ENCODE measurements at regions not wholly inside any gene's neighbourhood (a gene's known extent, or its start where the extent isn't known, plus 50 kb on each side); places are given as distances from the start of the nearest gene placed in this dataset.

DNA sequence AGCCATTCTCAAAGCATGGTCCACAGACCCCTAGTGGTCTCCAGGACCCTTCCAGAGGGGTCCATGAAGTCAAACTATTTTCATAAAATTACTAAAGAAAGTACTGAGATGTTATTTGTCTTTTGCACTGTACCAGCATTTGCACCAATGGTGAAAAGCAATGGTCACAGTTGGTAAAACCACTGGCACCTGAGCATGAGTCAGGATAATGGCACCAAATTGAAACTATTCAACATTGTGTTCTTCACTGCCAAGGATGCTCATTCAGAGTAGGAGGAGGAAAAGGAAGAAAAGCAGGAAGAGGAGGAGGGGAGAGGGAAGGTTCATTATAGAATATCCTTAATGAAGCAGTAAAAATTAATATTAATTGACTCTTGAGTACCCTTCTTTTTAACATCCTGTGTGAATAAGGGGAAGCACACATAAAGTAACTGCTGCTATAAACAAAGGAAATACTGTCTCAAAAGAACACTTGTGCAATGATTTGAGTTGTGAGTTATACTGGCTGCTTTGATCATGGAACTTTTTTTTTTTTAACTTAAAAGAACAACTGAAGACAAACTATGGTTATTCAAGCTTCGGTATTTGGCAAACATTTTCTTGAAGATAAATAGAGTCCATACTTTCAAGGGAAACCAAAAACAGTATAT lies 60.2 kb downstream of the MPP7 start:
- Histone ChIP-seq H3K27me3 (no peaks in the 10 kb centered on the region), H3K9me3 (no peaks in the 10 kb centered on the region), H3K27ac (peak overlapping the region; percentile 65), H3K4me3 (ENCODE audit: low read depth in 1 of 2, low read length in 1 of 2) (no peak overlapping the region), H3K36me3 (peaks cover 8% of the 10 kb centered on the region), H3K4me1 (ENCODE audit: control insufficient read depth in 1 of 2, insufficient read depth in 1 of 2, low read depth in 1 of 2, low read length in 1 of 2) (peaks cover 31 to 42% of the 10 kb centered on the region in 2 experiments)
- TF ChIP-seq, protein P1, sequence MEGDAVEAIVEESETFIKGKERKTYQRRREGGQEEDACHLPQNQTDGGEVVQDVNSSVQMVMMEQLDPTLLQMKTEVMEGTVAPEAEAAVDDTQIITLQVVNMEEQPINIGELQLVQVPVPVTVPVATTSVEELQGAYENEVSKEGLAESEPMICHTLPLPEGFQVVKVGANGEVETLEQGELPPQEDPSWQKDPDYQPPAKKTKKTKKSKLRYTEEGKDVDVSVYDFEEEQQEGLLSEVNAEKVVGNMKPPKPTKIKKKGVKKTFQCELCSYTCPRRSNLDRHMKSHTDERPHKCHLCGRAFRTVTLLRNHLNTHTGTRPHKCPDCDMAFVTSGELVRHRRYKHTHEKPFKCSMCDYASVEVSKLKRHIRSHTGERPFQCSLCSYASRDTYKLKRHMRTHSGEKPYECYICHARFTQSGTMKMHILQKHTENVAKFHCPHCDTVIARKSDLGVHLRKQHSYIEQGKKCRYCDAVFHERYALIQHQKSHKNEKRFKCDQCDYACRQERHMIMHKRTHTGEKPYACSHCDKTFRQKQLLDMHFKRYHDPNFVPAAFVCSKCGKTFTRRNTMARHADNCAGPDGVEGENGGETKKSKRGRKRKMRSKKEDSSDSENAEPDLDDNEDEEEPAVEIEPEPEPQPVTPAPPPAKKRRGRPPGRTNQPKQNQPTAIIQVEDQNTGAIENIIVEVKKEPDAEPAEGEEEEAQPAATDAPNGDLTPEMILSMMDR (IDR thresholded peaks at IDR 0.05), result no peak

DNA sequence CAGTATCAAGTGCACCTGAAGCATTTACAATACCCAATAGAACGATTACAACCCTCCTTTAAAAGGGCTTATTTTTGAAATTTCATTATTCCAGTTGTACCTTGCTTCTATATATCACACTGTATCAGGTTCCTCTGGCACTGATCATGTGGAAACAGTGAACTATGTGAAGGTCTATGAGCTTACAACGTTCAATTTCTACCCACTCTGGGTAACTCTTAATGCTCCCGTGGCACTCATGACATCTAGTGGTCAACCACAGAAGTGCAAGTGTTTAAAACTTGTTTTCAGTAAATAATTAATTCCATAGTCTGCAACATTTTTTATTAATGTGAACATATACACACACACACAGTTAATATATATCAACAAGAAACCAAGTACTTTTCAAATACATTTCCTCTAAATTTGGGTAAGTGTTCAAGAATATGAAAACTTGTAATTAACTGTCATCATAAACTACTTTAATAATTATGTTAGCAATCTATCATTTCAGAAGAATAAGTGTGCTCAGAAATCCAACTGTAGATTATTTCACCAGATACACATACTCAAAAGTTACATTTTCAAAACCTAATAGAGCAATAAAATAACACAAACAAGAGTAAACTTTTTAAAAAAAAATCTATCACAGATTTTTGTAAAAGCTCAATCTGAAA lies 61.0 kb downstream of the MPP7 start:
- no peak overlapping the region for H3K4me3 ChIP-seq (ENCODE audit: low read depth in 1 of 2, low read length in 1 of 2)
- H3K9me3 ChIP-seq, result no peaks in the 10 kb centered on the region
- peaks cover 15% of the 10 kb centered on the region for H3K36me3 ChIP-seq
- TF ChIP-seq, protein P1 (IDR thresholded peaks at IDR 0.05), result peak; percentile 86
- peak overlapping the region; percentile 65 for H3K27ac ChIP-seq
- H3K27me3 ChIP-seq, result no peaks in the 10 kb centered on the region
- peaks cover 23 to 34% of the 10 kb centered on the region in 2 experiments for H3K4me1 ChIP-seq (ENCODE audit: control insufficient read depth in 1 of 2, insufficient read depth in 1 of 2, low read depth in 1 of 2, low read length in 1 of 2)

DNA sequence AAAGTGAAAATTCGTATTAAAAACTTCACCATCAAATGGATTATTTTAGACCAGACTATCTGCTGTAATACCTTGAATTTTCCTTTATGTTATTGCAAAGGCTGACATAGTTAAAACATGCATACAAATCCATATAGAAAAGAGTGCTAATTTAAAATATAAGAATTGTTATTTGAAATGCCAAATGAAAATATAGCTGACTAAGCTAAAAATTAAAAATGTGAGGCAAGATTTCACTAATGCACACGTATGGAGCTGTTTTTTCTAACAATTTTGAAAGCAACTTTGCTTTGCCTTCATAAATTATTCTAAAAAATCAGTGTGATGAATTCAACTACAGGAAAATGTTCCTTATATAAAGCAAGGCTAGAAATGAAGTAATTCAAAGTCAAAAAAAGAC lies 62.5 kb downstream of the MPP7 start:
- H3K36me3 ChIP-seq, result peaks cover 27% of the 10 kb centered on the region
- no peak overlapping the region for H3K27ac ChIP-seq
- peaks cover 18 to 27% of the 10 kb centered on the region in 2 experiments for H3K4me1 ChIP-seq (ENCODE audit: control insufficient read depth in 1 of 2, insufficient read depth in 1 of 2, low read depth in 1 of 2, low read length in 1 of 2)
- TF ChIP-seq, protein P1 (IDR thresholded peaks at IDR 0.05), result no peak
- H3K4me3 ChIP-seq (ENCODE audit: low read depth in 1 of 2, low read length in 1 of 2), result no peak overlapping the region
- no peaks in the 10 kb centered on the region for H3K27me3 ChIP-seq
- no peaks in the 10 kb centered on the region for H3K9me3 ChIP-seq

DNA sequence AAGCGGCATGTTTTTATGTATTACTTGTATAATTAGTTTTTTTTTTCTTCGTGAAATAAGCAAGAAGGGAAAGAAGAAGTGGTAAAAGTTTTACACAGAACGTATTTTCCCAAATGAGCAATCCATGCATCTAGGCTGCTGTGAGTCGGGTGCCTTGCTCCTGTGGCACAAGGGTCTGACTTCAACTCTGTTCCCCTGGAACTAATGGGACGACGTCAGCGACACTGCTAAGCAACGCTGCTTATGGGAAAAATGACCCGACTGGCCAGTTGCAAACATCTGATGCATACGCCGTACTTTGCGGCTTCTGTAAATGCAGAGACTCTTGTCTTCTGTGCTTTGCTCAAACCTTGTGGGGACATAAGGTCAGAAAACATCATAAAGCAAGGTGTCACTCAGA lies 66.3 kb downstream of the MPP7 start:
- TF ChIP-seq, protein P1 (IDR thresholded peaks at IDR 0.05), result no peak
- Histone ChIP-seq H3K9me3 (no peaks in the 10 kb centered on the region), H3K4me1 (ENCODE audit: control insufficient read depth in 1 of 2, insufficient read depth in 1 of 2, low read depth in 1 of 2, low read length in 1 of 2) (no peaks in the 10 kb centered on the region), H3K27ac (no peak overlapping the region), H3K4me3 (ENCODE audit: low read depth in 1 of 2, low read length in 1 of 2) (no peak overlapping the region), H3K36me3 (peaks cover 43% of the 10 kb centered on the region), H3K27me3 (no peaks in the 10 kb centered on the region)

DNA sequence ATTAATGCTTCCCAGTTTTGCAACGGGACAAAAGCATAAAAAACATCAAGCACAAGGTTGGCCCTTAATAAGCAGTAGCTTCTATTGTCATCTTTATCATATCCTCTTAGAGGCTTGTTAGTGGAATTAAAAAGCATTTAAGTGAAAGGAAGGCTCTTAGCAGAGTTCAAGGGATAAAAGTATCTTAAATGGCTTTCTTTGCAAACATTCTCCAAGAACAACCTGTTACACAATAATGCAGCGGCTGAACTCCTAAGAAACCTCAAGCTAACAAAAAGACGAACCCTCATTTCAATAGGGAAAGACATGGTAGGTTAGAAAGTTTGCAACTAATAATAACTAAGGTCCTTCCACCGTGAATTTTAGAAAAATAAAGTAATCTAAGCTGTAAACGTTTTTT lies 82.1 kb downstream of the MPP7 start:
- no peaks in the 10 kb centered on the region for H3K36me3 ChIP-seq
- H3K27me3 ChIP-seq, result no peaks in the 10 kb centered on the region
- H3K4me3 ChIP-seq (ENCODE audit: low read depth in 1 of 2, low read length in 1 of 2), result no peak overlapping the region
- TF ChIP-seq, protein P1 (IDR thresholded peaks at IDR 0.05), result no peak
- H3K27ac ChIP-seq, result no peak overlapping the region
- no peaks in the 10 kb centered on the region for H3K9me3 ChIP-seq
- no peaks in the 10 kb centered on the region for H3K4me1 ChIP-seq (ENCODE audit: control insufficient read depth in 1 of 2, insufficient read depth in 1 of 2, low read depth in 1 of 2, low read length in 1 of 2)

All from neutrophil (primary cell).